Pulmonary artery endothelial cell (primary cell): ENCODE measurements at regions not wholly inside any gene's neighbourhood (a gene's known extent, or its start where the extent isn't known, plus 50 kb on each side); places are given as distances from the start of the nearest gene placed in this dataset.
A peak's percentile ranks its signal among the peaks of the same experiment; 100 is the strongest.

Source experiments
- DNase-seq: peaks from one replicate; pipeline ENCODE4 v3.0.0-alpha.2; 2011; ENCODE audit warnings: low read depth, low spot score

DNA sequence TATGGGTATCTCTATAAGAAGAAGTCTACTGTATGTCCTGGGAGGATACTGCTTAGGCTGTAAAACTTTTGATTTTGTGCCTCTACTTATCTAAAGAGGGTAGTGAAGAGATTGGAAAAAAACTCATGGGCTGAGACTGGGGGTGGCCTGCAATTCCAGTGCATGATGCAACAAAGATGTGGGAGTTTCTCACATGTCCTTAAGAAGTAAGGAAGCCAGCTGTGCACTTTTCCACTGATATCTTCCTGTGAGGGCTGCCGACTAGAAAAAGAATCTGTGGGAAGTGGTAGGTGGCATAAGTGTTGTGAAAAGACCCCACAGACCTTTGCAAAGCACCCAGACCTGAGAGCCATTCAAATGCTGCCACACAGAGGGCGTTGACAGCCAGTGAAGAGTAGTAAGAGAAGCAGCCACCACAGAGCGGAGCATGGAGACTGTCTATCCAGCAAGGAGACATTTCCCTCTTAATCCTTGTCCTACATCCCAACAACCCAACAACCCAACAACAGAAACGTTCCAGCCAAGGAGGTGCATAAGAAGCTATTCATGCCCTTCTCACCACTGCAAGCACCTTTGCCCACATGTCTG, 65.1 kb downstream of the PFDN4 start:
- no peak for DNase-seq

- no peak for DNase-seq
Observed at GRCh38 chr20:54275359-54276111, 67.6 kb downstream of the PFDN4 start.

- no peak for DNase-seq
Observed at GRCh38 chr20:54276577-54277169, 68.8 kb downstream of the PFDN4 start.

GRCh38 chr20:54278262-54278661, 70.4 kb downstream of the PFDN4 start:
- no peak for DNase-seq

GRCh38 chr20:54282625-54283024, 74.7 kb downstream of the PFDN4 start:
- DNase-seq = no peak

GRCh38 chr20:54283253-54283652, 75.4 kb downstream of the PFDN4 start:
- DNase-seq = no peak

GRCh38 chr20:54284928-54285704, 77.2 kb downstream of the PFDN4 start:
- DNase-seq = no peak

DNA sequence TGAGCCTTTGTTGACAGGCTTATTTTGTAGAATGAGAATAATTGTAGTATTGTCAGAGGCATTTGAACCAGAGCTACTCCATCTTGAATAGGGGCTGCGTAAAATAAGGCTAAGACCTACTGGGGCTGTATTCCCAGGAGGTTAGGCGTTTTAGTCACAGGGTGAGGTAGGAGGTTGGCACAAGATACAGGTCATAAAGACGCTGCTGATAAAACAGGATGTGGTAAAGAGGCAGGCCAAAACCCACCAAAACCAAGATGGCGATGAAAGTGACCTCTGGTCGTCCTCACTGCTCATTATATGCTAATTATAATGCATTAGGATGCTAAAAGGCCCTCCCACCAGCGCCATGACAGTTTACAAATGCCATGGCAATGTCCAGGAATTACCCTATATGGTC, 82.7 kb downstream of the PFDN4 start:
- no peak for DNase-seq

DNA sequence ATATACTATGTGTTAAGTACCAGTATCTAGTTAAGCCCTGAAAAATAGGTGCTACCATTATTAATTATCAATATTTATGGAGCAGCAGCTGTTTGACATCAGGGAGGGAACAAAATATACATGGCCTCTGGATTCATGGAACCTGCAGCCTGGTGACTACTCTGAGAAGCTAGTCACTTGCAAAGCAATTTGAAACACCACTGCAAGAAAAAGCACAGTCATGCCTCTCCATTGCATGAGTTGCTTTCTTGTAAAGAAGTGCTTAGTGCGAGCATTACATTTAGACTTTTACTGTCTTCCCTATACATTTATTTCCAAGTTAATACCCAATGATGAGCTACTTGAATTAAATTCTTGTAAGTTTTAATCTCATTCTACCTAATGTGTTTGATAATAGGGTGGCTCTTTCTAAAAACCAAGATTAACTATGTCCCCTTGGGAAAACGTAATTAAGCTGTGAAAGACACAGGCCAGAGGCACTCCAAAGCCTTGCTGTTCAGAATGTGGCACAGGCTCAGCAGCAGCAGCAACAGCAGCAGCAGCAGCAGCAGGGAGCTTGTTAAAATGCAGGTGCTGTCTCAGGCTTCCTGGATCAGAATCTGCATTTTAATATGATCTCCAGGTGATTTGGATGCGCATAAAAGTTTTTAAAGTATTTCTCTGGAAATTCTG, 83.6 kb downstream of the PFDN4 start:
- no peak for DNase-seq

DNA sequence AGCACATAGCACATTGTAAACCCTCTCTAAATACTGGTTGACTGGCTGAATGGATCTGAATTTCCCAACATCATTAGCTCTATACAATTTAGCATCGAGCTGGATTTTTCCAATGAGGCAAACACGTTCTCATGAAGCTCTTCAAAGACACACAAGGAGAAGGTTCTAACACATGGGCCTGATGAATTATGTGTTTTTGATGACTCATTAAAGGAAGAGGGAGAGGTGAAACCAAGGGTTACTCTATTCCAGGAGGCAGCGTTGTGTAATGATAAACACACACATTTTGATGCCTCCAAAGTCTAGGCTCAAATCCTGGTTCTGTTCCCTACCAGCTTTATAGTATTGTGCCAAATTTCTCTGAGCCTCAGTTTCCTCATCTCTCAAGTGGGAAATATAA, 84.3 kb downstream of the PFDN4 start:
- no peak for DNase-seq

DNA sequence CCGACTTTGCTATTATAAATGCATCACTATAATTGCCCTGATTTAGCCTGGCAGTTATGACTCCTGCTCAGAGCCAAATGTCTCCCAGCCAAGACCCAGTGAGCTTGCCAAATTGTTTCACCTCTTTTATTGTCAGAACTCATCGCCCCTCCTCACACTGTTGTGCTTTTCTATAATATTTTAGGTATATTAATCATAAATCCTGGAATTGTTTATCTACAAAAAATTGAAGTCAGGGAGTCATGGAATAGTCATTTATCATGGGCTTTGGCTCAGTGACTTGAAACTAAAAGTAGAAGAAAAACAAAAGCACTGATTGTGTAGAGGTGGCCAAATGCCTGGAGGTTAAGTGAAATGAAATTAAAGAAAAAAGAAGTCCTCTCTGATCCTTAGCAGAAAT, 85.6 kb downstream of the PFDN4 start:
- peak; percentile 68 for DNase-seq

DNA sequence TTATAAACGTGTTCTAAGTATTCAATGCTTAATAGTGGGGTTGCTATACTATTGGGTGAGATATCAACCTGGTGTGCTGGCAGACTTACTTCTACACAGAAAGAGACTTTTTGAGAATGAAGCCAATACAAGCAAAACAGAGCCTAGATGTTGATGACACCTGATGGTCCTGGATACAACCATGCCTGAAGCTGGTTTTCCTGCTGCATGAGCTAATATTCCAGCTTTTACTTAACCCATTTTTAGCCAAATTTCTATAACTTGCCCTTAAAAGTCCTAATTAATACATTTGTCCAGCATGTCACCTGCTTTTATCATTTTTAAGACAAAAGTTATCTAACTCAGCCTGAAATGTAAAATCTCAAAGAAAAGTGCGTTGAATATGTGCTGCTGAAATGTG, 86.2 kb downstream of the PFDN4 start:
- no peak for DNase-seq

DNA sequence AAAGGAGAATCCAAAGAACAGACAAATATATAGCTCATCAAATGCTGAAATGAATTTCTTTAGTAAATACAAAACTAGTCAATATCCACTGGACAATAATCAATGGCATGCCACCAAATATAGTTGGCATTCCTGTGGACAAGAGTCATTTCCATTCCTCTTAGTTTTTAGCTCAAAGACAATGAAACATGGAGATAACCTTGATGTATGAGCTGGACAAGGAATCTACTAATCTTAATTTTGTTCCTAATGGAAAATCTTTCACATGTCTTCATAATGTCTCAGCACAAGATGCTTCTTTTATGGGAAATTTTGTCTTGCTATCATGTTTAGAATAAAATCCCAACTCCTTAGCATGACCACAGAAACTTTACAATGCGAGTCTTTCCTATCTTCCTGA, 87.8 kb downstream of the PFDN4 start:
- no peak for DNase-seq

GRCh38 chr20:54305421-54305820, 97.5 kb downstream of the PFDN4 start:
- DNase-seq = no peak

GRCh38 chr20:54306985-54307710, 99.3 kb downstream of the PFDN4 start:
- DNase-seq = no peak

GRCh38 chr20:54308804-54309203, 100.9 kb downstream of the PFDN4 start:
- no peak for DNase-seq

- no peak for DNase-seq
Observed at GRCh38 chr20:54318892-54319291, 111.0 kb downstream of the PFDN4 start.

DNA sequence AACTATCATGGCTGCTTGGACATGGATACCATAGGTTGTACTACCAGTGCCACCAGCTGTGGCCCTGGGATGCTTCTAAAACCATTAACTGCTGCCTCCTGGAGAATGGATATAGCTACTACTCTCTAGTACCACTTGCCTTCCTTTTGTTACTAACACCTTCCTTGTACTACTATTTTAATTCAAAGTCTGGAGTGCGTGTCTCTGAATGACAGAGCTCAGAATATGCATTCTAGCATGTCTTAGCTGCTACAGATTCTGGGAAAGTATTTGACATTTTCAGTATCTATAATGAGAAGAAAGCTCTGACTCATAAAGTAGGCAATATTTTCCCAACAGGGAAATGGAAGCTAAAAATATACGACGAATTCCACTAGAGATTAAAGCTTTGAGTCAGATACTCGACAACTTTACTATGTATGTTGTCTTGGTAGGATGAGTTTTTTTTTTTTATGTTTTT, 112.3 kb downstream of the PFDN4 start:
- DNase-seq = no peak

GRCh38 chr20:54321352-54322087, 113.6 kb downstream of the PFDN4 start:
- DNase-seq = no peak

DNA sequence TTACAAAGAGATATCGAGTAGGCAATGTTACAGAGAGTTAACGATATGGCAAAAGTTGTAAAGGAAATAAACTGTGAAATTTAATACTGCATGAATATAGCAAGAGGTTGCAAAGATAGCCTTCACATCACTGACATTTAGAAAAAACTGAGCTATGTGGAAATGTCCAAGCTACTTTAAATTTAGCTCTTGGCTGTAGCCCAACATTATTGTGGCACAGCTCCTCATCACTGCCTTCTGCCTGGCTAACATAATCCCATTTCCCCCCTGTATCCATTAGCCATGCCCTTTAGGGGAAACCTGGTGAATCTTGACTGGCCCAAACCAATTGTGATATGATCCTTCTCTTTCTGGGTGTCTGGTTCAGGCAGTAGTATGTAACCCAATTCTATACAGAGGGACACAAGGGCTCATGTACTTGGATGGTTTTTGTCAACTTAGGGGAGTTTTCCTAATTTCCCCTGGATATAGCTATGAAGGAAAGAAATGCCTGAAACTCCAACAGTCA, 115.4 kb downstream of the PFDN4 start:
- no peak for DNase-seq
